HG03175 (cell line): ENCODE measurements at regions not wholly inside any gene's neighbourhood (a gene's known extent, or its start where the extent isn't known, plus 50 kb on each side); places are given as distances from the start of the nearest gene placed in this dataset.

Experiments used
- ATAC-seq: cut with Tn5 transposase; IDR thresholded peaks from one replicate; pipeline ENCODE4 v1.9.1; 2021; ENCODE audit warnings: mild to moderate bottlenecking, moderate library complexity; ENCODE audit not compliant: unreplicated experiment

DNA sequence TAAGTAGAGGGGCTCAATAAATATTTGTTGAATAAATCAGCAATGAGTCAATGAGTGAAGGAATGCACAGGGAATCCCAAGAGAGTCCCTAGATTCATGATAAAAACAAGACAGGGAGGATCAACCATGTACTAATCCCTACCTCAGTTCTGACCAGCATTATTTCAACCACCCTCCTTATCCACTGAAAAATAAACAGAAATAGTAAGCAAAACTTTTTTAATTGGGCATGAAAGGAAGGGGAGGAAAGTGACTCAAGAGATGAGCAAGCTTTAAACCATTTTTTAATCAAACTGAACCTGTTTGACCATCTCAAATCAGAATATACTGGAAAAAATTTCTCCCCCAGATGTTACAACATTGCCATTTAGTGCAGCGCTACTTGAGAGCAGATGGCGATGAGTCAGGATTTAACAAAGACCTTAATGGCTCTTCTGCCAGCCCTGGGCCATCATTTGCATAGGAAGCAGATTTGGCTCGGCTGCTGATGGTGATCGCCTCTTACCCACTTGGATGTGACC lies 194.8 kb upstream of the SLC30A5 start:
- no peak for ATAC-seq

DNA sequence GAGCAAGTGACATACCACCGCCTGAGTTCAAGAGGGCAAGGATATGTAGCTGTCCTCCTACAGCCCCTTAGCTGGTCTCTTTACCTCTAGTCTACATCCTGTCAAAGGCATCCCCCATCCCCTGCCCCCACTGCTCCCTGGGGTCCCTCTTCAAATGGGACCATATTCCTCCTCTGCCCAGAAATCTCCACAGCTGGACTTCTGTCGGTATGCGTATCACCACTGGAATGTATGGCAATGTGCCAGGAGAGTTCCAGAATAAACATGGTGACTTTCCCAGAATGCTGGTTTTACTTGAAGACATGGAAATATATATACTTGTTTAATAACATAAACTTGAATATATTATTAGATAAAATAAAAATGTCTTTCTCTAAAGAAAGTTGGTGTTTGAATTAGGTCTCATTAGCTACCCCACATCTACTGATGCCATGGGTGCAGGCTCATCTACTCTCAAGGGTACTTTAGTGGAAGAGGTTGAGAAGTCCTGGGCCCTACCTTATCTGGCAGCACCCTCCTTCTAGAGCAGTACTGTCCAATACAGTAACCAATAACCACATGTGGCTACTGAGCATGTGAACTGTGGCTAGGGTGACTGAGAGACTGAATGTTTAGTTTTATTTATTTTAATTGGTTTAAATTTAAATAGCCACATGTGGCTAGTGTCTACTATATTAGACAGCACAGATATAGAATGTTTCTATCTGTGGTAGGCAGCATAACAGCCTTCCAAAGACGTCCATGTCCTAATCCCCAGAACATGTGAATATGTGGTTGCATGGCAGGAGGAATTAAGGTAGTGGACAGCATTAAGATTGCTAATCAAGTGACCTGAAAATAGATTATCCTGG lies 181.7 kb upstream of the SLC30A5 start:
- no peak for ATAC-seq

GRCh38 chr5:68915079-68915478 lies 178.7 kb upstream of the SLC30A5 start:
- no peak for ATAC-seq

DNA sequence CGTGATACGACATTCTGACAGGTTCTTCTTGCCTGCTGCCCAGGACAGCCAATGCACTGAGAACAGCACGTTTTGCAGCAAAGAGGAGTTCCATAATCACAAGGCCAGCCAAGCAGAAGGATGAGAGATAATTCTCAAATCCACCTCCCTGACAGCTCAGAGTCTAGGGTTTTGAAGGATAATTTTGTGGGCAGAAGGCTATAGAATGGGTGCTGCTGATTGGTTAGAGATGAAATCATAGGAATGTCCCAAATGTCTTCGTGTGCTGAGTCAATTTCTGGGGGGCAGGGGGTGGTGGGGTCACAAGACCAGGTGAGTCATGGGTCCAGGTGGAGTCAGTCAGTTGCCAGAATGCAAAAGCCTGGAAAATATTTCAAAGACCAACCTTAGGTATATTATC lies 175.5 kb upstream of the SLC30A5 start:
- no peak for ATAC-seq

- no peak for ATAC-seq
These were observed 173.8 kb upstream of the SLC30A5 start for GRCh38 chr5:68919988-68920490.

- ATAC-seq: no peak
These were observed 172.9 kb upstream of the SLC30A5 start for GRCh38 chr5:68920888-68921287.

- no peak for ATAC-seq
These were observed 171.4 kb upstream of the SLC30A5 start for GRCh38 chr5:68922172-68922987.

- no peak for ATAC-seq
These were observed 169.2 kb upstream of the SLC30A5 start for GRCh38 chr5:68924481-68925145.

GRCh38 chr5:68928617-68929302 lies 165.1 kb upstream of the SLC30A5 start:
- ATAC-seq: no peak

- no peak for ATAC-seq
These were observed 163.7 kb upstream of the SLC30A5 start for GRCh38 chr5:68930139-68930538.

GRCh38 chr5:68932830-68933434 lies 160.9 kb upstream of the SLC30A5 start:
- ATAC-seq: no peak

DNA sequence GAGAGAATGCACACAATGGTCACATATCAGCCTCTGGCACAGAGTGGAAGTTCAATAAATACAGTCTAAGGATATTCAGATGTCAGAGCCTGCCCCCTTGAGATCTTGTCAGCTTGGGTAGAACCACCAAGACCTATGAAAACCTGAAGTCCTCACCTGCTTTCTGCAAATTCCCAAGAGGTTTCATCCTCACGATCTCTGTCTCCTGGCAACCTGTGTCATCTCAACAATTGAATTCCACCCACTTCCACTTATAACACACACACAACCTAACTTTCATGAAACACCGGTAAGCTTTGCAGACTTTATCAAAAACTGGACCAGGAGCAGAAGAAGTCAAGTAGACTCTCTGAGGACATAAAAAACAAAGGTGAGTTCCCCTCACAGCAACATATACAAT lies 151.6 kb upstream of the SLC30A5 start:
- no peak for ATAC-seq

- no peak for ATAC-seq
These were observed 147.1 kb upstream of the SLC30A5 start for GRCh38 chr5:68946728-68947127.

DNA sequence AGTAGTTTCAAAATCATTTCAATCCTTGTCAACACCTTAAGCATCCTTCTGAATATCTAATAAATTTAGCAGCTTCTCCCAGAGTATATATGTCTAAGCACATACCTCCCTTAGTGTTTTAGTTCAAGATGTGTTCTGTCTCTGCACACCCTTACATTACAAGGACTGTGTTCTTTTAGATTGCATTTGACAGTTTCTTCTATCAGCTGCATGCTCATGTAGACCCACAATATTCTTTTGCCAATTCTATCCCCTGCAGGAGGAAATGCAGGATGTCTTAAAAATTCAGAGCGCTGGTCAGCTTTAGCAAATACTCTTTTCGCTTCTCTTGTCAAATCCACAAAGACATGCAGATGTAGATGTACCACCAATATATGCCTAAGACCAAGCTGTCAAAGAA lies 145.8 kb upstream of the SLC30A5 start:
- ATAC-seq: no peak

- ATAC-seq: no peak
These were observed 144.6 kb upstream of the SLC30A5 start for GRCh38 chr5:68949256-68949655.

DNA sequence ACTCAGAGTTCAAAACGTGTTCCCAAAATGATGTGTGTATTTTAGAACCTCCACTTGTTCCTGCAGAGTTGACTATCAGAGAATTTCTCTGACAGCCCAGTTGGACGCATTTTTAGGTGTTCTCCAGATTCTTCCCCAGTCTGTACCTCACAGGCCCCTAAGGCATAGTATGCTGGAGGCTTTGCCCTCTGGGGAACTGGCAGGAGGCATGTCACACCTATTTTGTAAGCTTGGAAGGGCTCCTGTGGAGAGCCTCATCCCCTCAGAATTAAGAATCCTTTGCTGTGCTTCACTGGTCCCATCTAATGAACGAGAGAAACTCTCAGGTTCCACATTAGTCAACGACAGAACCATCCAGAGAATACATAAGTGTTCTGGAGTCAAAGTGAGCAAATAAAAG lies 144.1 kb upstream of the SLC30A5 start:
- ATAC-seq: no peak

- ATAC-seq: no peak
These were observed 143.7 kb upstream of the SLC30A5 start for GRCh38 chr5:68950125-68950524.

DNA sequence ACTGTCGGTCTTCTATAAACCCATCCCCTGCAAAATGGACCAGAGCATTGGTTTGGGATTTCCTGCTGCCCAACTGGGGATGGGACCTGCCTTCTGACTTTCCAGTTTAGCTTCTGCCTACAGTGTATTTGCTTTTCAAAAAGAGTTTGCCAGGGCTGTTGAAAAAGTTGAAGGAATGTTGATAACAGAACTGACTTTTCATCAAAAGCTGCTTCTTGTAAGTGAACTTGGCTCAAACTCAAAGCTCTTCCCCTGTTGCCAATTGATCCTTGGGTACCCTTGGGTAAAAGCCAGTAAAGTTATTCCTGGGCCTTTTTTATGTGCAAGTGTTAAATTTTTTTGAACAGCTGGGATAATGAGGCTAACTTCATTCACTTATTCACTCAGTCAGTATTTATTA lies 142.9 kb upstream of the SLC30A5 start:
- ATAC-seq: no peak

GRCh38 chr5:68953231-68953874 lies 140.5 kb upstream of the SLC30A5 start:
- no peak for ATAC-seq
